Epithelial cell of proximal tubule (primary cell): ENCODE measurements at regions not wholly inside any gene's neighbourhood (a gene's known extent, or its start where the extent isn't known, plus 50 kb on each side); places are given as distances from the start of the nearest gene placed in this dataset.

Experiments used
- DNase-seq: peaks from one replicate; pipeline ENCODE4 v3.0.0-alpha.2; 2011; ENCODE audit warnings: low read depth
- H3K4me3 ChIP-seq: 2 replicates; pipeline ENCODE4 v1.5.1; 2011; ENCODE audit warnings: low read depth, mild to moderate bottlenecking, low read length
- CTCF ChIP-seq: conservative IDR thresholded peaks from 2 replicates; pipeline ENCODE4 v1.5.1; 2012; ENCODE audit warnings: low read depth, mild to moderate bottlenecking, low read length

GRCh38 chr7:106460792-106461254 is 176.0 kb upstream of the NAMPT start:
- H3K4me3 ChIP-seq, result no peak overlapping the region
- no peak for DNase-seq
- TF ChIP-seq CTCF, result no peak

GRCh38 chr7:106459397-106460072 is 174.8 kb upstream of the NAMPT start:
- TF ChIP-seq CTCF, result no peak
- no peak for DNase-seq
- no peak overlapping the region for H3K4me3 ChIP-seq

- no peak overlapping the region for H3K4me3 ChIP-seq
- no peak for DNase-seq
- TF ChIP-seq CTCF, result no peak
Observed at GRCh38 chr7:106457678-106458077, 172.9 kb upstream of the NAMPT start.

GRCh38 chr7:106456329-106456728 is 171.5 kb upstream of the NAMPT start:
- DNase-seq, result no peak
- H3K4me3 ChIP-seq, result no peak overlapping the region
- TF ChIP-seq CTCF, result no peak

- no peak for TF ChIP-seq CTCF
- H3K4me3 ChIP-seq, result no peak overlapping the region
- no peak for DNase-seq
Observed at GRCh38 chr7:106452031-106452851, 167.5 kb upstream of the NAMPT start.

GRCh38 chr7:106451171-106451570 is 166.4 kb upstream of the NAMPT start:
- DNase-seq, result no peak
- no peak overlapping the region for H3K4me3 ChIP-seq
- TF ChIP-seq CTCF, result no peak
